ENCODE measurements at regions not wholly inside any gene's neighbourhood (a gene's known extent, or its start where the extent isn't known, plus 50 kb on each side); places are given as distances from the start of the nearest gene placed in this dataset.

DNA sequence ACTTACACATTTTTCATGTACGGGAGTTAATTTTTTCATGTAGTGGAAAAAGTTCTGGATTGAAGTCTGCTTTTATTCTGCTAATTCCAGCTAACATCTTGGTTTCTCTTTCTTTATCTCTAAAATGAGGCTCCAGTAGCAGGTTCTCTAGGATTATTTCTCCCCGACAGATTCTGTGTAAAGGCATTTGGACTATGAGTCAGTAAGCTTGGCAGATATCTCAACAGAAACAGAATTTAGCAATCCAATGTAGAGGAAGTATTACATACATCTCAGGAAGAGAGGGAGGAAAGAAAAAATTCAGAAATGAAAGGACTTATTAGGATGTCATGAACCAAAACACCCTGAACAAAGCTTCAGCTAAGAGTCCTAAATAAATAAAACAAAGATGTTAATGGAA lies 1682.3 kb upstream of the TENM3 start:
- no peaks in the 10 kb centered on the region for H3K36me3 ChIP-seq
- H3K4me1 ChIP-seq (ENCODE audit: control insufficient read depth in 1 of 2, insufficient read depth in 1 of 2, low read depth in 1 of 2, low read length in 1 of 2) = peaks cover 0 to 11% of the 10 kb centered on the region in 2 experiments
- no peaks in the 10 kb centered on the region for H3K27me3 ChIP-seq
- H3K4me3 ChIP-seq (ENCODE audit: low read depth in 1 of 2, low read length in 1 of 2) = no peak overlapping the region
- H3K27ac ChIP-seq = no peak overlapping the region
- H3K9me3 ChIP-seq = no peaks in the 10 kb centered on the region
- TF ChIP-seq, protein P1, sequence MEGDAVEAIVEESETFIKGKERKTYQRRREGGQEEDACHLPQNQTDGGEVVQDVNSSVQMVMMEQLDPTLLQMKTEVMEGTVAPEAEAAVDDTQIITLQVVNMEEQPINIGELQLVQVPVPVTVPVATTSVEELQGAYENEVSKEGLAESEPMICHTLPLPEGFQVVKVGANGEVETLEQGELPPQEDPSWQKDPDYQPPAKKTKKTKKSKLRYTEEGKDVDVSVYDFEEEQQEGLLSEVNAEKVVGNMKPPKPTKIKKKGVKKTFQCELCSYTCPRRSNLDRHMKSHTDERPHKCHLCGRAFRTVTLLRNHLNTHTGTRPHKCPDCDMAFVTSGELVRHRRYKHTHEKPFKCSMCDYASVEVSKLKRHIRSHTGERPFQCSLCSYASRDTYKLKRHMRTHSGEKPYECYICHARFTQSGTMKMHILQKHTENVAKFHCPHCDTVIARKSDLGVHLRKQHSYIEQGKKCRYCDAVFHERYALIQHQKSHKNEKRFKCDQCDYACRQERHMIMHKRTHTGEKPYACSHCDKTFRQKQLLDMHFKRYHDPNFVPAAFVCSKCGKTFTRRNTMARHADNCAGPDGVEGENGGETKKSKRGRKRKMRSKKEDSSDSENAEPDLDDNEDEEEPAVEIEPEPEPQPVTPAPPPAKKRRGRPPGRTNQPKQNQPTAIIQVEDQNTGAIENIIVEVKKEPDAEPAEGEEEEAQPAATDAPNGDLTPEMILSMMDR (IDR thresholded peaks at IDR 0.05) = no peak

DNA sequence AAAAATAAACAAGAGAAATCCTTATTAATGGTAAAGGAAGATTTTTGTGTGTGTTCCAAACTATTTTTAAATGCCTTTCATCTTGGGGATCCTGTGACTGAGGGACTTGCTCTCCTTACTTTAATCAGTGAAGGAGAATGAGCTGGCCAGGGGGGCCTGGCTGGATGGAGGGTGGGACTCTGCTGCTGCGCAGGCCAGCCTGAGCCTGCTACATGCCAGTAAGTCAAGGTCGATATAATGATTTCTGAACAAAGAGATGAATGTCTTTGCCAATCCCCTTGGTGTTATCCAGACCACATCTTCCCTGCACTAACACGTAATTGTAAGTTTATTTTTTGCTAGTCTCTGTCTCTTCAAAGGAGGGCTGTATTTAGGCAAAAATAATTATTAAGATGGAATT lies 1679.2 kb upstream of the TENM3 start:
- no peak overlapping the region for H3K27ac ChIP-seq
- no peaks in the 10 kb centered on the region for H3K27me3 ChIP-seq
- no peaks in the 10 kb centered on the region for H3K36me3 ChIP-seq
- TF ChIP-seq, protein P1 (IDR thresholded peaks at IDR 0.05) = no peak
- H3K4me1 ChIP-seq (ENCODE audit: control insufficient read depth in 1 of 2, insufficient read depth in 1 of 2, low read depth in 1 of 2, low read length in 1 of 2) = peaks cover 0 to 11% of the 10 kb centered on the region in 2 experiments
- H3K9me3 ChIP-seq = no peaks in the 10 kb centered on the region
- no peak overlapping the region for H3K4me3 ChIP-seq (ENCODE audit: low read depth in 1 of 2, low read length in 1 of 2)

DNA sequence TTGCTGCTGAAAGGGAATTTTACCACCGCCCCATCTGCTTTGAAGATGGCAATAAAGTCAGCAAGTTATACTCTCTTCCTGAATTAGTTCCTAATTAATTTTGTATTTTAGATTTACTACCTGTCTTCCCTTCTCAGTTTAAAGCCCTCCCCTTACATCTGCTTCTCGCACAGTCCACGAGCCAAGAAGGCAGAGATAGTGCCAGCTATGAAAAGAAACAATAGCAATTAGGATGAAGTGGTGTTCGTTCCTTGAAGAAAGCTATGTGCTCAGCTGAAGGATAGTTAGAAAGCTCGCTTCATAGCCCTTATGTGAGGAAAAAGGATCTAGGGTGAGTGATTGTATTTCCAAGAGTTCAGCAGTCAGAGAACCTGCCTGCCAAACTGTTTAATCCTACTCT lies 1678.8 kb upstream of the TENM3 start:
- H3K27ac ChIP-seq = no peak overlapping the region
- no peaks in the 10 kb centered on the region for H3K27me3 ChIP-seq
- no peaks in the 10 kb centered on the region for H3K36me3 ChIP-seq
- TF ChIP-seq, protein P1 (IDR thresholded peaks at IDR 0.05) = no peak
- H3K4me1 ChIP-seq (ENCODE audit: control insufficient read depth in 1 of 2, insufficient read depth in 1 of 2, low read depth in 1 of 2, low read length in 1 of 2) = peaks cover 0 to 11% of the 10 kb centered on the region in 2 experiments
- no peak overlapping the region for H3K4me3 ChIP-seq (ENCODE audit: low read depth in 1 of 2, low read length in 1 of 2)
- no peaks in the 10 kb centered on the region for H3K9me3 ChIP-seq

DNA sequence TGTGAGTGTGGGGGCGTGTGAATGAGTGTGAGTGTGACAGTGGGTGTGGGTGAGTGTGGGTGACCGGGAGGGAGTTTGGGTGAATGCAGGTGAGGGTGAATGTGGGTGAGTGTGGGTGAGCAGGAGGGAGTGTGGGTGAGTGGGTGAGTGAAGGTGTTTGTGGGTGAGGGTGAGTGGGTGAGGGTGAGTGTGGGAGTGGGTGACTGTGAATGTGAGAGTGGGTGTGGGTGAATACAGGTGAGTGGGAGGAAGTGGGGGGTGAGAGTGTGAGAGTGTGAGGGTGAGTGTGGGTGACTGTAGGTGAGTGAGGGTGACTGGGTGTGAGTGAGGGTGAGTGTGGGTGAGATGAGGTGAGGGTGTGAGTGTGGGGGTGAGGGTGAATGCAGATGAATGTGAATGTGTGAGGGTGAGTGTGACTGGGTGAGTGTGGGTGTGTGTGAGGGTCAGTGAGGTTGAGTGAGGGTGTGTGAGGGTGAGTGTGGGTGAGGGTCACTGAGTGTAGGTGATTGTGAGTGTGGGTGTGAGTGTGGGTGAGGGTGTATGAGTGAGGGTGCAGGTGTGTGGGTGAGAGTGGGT lies 1677.3 kb upstream of the TENM3 start:
- TF ChIP-seq, protein P1 (IDR thresholded peaks at IDR 0.05) = no peak
- Histone ChIP-seq H3K27ac (no peak overlapping the region), H3K9me3 (no peaks in the 10 kb centered on the region), H3K27me3 (no peaks in the 10 kb centered on the region), H3K36me3 (no peaks in the 10 kb centered on the region), H3K4me1 (ENCODE audit: control insufficient read depth in 1 of 2, insufficient read depth in 1 of 2, low read depth in 1 of 2, low read length in 1 of 2) (peaks cover 0 to 4% of the 10 kb centered on the region in 2 experiments), H3K4me3 (ENCODE audit: low read depth in 1 of 2, low read length in 1 of 2) (no peak overlapping the region)

DNA sequence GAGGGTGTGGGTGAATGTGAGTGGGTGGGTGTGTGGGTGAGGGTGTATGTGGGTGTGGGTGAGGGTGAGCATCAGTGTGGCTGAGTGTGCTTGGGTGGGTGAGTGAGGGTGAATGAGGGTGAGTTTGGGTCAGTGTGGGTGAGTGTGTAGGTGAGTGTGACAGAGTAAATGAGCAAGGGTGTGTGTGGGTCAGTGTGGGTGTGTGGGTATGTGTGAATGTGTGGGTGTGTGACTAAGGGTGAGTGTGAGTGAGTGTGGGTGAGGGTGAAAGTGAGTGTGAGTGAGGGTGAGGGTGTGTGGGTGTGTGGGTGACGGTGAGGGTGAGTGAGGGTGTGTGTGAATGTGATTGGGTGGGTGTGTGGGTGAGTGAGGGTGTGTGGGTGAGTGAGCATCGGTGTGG lies 1676.7 kb upstream of the TENM3 start:
- H3K4me1 ChIP-seq (ENCODE audit: control insufficient read depth in 1 of 2, insufficient read depth in 1 of 2, low read depth in 1 of 2, low read length in 1 of 2) = no peaks in the 10 kb centered on the region
- H3K36me3 ChIP-seq = no peaks in the 10 kb centered on the region
- H3K27ac ChIP-seq = no peak overlapping the region
- no peaks in the 10 kb centered on the region for H3K9me3 ChIP-seq
- TF ChIP-seq, protein P1 (IDR thresholded peaks at IDR 0.05) = no peak
- H3K4me3 ChIP-seq (ENCODE audit: low read depth in 1 of 2, low read length in 1 of 2) = no peak overlapping the region
- no peaks in the 10 kb centered on the region for H3K27me3 ChIP-seq

DNA sequence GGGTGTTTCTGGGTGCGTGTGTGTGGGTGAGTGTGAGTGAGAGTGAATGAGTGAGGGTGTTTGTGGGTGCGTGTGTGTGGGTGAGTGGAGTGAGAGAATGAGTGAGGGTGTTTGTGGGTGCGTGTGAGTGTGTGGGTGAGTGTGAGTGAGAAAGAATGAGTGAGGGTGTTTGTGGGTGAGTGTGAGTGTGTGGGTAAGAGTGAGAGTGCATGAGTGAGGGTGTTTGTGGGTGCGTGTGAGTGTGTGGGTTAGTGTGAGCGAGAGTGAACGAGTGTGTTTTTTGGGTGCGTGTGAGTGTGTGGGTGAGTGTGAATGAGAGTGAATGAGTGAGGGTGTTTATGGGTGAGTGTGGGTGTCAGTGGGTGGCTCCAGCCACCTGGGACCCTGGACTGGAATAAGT lies 1676.1 kb upstream of the TENM3 start:
- TF ChIP-seq, protein P1 (IDR thresholded peaks at IDR 0.05) = no peak
- no peak overlapping the region for H3K4me3 ChIP-seq (ENCODE audit: low read depth in 1 of 2, low read length in 1 of 2)
- no peaks in the 10 kb centered on the region for H3K27me3 ChIP-seq
- no peaks in the 10 kb centered on the region for H3K9me3 ChIP-seq
- no peak overlapping the region for H3K27ac ChIP-seq
- H3K4me1 ChIP-seq (ENCODE audit: control insufficient read depth in 1 of 2, insufficient read depth in 1 of 2, low read depth in 1 of 2, low read length in 1 of 2) = no peaks in the 10 kb centered on the region
- H3K36me3 ChIP-seq = no peaks in the 10 kb centered on the region
